DMS 273 treated with DMSO at 0.1 percent for 48 hours (cell line): ENCODE measurements at regions not wholly inside any gene's neighbourhood (a gene's known extent, or its start where the extent isn't known, plus 50 kb on each side); places are given as distances from the start of the nearest gene placed in this dataset.

Experiments
- DNase-seq: peaks from one replicate; lab custom pipeline; 2025; lab: John Stamatoyannopoulos, UW

DNA sequence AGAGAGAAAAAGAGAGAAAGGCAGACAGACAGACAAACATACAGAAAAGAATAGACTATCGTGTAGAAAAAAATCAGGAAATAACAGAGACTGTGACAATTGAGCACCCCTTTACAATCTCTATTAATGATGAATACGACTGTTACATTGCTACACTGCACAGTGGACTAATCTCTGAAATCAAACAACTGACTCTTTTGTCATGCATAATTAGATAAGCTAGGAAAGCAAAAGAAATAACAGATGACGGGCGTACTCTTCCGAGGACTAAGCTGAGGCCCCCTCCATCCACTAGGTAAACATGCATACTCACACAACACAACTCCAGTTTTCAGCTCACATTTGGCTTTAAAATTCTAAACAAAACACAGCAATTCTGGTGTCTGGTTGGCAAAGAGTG is 267.0 kb downstream of the NOL4 start:
- DNase-seq, result no peak

DNA sequence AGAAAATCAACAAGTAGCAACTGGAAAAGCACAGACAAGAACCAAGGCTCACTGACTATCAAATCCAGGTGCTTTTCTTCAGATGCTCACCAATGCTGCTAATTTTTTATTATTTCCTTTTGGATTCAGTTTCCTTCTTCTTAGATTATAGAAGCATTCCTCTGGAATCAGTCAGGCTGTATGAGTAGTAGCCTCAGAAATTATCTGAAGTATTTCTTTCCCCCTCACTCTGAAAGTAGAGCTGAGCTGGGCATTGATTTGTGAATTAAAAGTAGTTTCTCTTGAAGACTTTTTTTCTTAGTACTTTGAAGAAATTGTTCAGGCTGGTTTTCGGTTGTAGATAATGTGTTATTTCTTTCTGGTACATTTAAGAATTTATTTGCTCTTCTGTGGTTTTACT is 273.7 kb downstream of the NOL4 start:
- no peak for DNase-seq

DNA sequence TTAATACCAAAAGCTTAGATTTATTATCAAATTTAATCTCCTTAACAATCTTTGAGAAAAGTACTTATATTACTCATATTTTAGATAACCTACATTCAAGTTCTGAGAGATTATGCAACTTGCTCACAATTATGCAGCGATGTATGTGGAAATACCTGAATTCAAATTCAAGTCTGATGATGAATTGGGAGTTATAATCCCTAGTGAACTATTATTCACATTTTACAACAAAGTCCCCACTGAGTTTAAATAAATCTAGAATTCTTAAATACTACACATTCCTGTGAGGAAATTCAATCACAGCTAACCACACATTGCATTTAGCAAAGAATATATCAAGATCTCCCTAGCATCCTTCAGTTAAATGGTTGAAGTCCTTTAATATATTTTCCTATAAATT is 278.4 kb downstream of the NOL4 start:
- DNase-seq, result no peak

DNA sequence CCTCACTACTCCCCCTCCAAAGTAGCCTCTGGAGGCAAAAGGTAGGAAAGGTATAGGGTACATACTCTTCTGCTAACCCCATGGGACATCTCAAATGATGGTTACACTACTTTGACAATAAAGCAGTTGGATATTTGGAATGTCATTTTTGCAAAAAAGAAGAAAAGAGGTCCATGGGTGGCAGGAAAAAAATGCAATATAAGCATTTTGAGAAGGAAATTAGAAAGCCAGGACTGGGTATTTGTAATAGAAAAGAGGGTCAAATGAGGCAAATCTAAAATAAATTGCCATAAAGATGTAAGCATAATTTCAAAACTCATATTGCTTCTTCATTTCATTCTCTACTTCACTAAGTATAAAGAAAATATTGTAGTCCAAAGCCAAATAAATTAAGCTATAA is 280.2 kb downstream of the NOL4 start:
- no peak for DNase-seq

DNA sequence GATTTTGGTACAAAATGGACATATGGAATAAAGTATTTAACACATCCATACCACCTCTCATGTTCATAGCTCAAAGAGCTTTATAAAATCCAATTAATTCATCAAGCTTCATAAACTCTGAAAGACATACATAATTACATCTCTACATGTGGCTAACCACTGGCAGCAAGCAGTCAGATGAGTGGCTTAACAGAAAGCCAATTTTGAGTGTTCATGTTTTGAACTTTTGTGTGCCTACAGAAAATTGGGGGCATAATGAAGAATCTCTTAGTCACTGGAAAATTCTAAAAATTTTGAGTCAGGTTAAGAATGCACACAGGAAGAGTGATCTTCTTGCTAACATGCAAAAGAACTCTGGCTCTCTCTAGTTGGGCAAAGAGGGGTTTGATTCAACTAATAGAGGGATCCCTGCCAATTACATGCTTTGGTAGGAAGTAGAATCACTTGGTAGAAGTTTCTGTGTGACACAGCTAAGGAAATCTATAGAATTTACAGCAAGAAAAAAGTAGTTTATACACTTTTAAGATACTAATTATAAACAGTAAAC is 287.4 kb downstream of the NOL4 start:
- no peak for DNase-seq

DNA sequence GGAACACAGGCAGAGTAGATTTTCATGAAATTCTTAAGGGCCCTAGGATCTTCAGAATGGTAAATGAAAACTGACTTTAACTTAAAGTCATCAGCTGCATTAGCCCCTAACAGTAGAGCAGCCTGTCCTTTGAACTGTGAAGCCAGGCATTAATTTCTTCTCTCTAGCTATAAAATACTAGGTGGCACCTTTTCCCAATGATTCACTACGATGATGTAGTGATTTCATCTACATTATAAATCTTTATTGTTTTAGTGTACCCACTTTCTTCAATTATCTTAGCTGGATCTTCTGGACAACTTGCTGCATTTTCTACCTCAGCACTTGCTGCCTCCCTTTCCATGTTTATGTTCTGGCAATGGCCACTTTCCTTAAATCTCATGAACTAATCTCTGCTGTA is 290.5 kb downstream of the NOL4 start:
- DNase-seq, result no peak

DNA sequence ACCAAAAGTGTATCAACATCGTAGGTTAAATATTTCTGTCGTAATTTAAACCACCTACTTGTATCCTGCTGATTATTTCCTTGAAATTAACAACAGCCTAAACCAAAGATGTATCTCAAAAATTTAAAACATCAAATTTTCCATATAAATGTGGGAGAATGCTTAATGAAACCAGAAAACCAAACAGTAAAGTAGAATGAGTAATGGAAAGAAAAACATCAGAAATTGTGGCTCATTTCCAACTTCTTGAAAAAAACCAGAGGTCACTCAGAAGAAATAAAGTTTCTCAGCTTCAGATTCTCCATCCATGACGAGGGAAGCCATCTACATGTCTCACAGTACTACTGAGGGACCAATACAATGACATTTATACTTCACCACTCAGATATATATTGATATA is 296.5 kb downstream of the NOL4 start:
- no peak for DNase-seq

DNA sequence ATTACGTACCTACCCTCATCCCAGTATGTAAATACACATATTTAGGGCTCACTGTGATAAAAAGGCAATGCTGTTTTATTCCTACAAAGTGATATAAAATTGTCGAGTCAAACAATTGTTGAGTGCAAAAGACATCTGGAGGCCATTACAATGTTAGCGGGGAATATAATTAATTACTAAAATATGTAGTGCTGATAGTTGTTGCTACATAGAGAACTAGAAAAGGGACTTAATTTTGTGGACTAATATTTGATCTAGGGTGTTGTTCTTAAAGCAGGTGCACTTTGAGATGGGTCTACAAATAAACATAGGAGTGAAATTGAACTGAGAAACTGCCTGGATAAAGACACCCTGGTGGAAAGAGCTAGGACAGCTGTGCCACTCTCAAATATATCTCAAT is 300.1 kb downstream of the NOL4 start:
- DNase-seq, result no peak

DNA sequence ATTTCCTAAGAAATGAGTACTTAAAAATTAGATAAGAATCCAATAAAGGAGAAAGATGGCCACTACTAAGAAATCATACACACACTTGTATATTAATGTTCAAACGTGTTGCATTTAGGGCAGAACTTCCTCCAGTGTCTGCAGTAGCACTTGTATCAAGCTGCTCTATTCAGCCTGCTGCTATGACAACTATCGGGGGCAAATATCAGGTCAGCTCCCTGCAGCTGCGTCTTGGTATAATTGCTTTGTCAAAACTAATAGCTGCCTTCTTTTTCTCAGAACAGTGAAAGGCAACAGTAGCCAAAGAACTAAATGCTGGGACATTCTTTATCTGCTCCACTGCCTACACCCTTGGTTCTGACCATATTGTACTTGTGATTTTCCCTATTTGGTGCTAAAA is 300.7 kb downstream of the NOL4 start:
- DNase-seq, result no peak

DNA sequence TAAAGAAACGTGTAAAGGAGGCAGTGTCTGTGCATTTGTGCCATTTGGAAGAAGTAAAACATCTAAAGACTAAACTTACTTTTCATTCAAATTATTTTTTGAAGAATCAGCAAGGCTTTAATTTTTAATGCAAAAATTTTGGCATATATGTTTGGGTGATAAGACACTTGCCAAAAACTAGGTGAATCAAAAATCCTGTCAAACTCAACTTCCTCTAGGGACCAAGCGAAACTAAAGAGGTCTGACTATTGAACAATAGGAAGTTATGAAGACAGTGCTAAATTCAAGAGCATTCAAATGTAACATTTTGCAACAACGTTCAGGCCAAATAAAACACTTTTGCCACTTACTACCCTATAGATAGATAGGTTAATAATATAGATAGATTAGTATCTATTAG is 306.1 kb downstream of the NOL4 start:
- DNase-seq, result no peak

DNA sequence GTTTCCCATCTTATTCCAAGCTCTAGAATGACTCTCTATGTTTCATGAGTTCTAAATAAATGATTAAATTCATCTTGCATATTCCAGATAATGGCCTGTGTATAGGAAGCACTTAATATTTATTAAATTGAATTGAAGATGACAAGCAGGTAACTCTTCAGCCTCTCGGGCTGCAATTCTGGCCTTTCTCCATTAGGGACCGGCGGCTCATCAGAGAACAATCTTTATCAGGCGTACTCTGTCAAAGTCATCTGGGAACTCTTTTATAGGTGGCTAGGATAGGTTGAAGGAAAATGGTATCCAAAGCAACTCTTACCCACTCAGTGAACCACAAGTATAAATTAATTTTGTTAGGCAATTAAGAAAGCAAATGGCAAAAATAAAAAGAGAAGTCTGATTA is 308.5 kb downstream of the NOL4 start:
- no peak for DNase-seq

DNA sequence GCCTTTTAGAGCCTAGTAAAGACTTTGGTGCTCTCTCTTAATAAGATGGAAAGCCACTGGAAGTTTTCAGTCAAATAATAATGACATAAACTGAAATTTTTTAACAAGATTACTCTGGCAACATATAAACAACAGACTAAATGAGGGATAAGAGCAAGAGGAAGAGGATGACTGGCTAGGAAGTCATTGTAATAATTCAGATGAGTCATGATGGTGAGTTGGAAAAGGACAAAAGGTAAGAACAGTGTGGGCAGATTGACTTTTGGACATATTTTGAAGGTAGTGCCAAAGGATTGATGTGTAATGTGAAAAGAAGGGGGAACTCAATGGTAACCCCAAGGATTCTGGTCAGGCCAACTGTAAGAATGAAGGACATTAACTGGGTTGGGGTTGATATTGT is 310.3 kb downstream of the NOL4 start:
- no peak for DNase-seq

DNA sequence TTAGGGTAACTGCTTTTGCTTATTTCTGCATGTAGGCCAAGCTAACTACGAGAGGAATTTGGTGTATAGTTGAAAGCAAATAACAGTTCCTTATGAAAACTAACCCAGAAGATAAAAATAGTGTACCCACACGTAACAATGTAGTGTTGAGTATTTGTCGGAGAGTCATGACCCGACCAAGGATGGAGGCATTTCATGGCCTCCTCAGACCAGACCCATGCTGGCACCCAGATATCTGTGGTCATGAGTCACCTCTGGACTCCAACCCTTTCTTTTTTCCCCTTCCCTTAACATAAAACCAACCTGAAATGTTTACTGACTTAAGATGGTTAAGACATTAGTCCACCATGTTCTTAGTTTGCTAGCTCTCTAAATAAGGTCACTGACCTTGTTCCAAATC is 318.7 kb downstream of the NOL4 start:
- no peak for DNase-seq

DNA sequence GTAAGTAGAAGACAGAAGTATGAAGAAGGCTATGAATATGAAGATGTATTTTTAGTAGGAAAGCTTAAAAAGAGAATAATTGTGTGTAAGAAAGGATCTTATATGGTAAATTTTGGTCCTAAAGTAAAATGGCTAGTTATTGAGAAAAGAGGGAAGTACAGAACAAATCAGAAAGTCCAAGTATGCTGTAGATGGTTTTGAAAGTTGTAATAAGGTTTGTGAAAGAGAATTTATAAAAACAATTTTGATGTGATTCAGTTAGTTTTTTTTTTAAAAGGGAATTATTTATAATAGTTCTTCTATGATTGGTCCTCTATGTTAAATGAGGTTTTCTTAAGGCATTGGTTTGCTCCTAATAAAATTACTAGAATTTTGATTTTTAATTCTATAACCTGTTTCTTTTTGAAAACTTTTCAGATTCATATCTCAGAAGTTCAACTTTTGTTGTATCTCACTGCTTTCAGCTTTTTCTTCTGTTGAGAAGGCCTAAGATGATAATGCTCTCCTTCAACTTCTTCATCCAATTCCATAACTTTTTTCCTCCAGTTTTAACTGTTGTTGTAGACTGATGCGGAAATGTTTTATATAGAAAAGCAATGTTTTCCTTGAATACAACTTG is 322.7 kb downstream of the NOL4 start:
- no peak for DNase-seq

DNA sequence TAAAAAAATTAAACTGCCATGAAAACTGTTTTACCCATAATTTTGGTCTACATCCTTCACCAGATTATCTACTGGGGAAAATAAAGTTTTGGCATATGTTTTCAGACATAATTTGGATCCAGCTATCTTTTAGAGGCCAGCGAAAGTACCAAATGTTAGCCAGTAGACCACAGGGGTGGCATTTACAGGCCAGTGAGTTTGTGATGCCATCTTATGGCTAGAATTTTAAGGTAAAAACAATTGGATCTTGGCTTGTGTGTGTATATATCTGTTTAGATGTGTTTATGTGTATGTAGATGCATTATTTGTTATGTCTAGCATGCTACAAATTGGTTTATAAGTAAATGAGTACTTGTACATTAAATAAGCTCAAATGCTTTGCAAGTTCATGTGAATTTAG is 322.6 kb downstream of the ASXL3 start:
- no peak for DNase-seq

DNA sequence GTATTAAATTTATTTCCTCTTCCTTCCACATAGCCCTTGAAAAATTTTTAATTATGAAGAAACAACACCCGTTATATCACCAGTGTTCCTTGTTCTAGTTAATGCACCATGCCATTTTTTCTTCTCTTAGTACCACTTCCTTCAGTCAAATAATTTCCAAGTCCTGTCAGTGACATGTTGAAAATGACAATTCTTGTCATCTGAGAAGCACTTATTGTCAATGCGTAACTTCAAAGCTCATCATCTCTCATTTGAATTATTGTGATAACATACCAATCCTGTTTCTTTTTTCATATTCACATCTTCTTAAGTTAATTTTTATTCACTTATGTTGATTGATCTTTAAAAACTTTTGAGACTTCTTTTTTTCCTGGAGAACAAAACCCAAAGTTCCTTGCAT is 320.4 kb downstream of the ASXL3 start:
- no peak for DNase-seq

DNA sequence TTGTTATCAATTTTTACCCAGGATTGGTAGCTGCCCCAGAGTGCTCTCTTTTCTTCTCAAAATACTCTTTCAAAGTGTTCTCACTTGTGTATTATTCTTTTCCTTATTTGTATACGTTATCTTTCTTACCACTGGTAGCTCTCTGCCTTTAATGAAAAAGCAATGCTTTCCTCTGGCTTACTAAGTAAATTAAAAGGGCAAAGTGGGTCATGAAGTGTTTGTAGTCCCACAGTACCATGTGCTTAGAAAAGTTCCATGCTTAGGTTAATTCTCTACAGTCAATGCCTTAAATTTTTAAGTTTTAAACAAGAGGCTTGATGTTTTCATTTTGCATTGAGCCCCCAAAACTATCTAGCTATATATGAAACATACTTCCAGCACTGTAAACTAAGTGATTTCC is 300.2 kb downstream of the ASXL3 start:
- DNase-seq, result no peak

DNA sequence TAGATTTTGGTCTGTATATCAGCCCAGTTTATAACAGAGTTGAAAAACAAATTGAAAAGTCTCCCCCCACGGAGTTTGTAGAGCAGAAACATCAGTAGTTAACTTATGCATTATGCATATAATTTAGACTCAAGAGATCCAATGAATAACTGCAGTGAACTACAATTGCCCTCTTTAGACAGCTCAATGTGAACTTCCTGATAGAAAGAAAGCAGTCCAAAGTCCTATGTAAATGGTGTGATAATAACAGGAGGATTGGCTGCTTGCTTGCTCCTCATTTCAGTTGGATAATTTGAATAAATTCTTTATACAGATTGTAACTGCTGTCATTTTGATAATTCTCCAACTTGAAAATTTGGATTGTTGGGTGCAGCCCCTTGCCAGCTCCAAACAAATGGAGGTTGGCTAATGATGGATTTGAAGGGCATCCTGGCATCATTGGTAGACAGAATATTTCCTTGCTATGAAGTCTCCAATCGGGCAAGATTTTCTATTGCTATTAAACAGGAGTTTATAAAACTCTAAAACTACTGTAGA is 297.1 kb downstream of the ASXL3 start:
- no peak for DNase-seq

DNA sequence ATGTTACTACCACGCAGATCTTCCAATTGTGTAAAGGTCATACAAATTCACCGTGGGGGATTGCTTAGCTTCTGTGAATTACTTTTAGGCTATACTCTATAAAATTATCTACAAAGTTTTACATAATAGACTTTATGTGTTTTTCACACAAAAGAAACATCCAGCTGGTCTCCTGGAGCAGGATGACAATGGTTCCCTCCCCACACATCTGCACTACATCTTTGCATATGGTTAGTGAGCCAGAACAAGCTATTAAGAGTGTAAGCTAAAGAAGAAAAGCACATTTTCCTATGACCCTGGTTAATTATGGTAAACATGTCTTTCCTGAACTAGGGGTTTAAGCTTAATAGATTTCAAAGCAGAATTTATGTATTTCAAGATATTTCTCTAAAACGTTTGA is 295.1 kb downstream of the ASXL3 start:
- no peak for DNase-seq

DNA sequence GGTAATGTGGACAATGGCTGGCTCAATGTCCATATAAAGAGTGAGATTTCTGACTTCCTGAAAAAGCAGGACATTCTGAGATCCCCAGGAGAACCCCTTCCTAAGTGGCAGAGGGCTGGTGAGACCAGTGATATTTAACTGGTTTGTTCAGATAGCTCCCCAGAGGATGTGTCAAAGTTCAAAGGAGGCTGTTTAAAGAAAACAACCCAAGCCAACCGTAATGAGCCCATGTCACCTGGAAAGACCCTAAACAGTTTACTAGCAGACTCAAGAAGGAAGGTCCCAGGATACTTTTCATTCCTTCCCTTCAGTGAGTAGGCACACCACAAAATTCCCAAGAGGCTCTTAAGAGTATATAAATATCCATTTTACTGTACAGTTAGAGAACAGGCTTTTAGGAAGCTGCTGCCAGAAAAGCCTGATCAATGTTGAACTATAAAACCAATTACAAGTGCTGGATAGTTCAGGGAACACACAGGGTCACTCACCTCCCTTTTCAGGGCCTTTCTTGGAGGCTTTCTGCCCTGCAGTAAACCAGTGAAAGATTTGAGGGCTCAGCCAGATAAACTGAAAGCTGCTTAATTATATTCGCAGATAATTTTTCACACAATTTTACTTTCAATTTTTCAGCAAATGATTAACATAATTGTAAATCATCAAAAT is 293.5 kb downstream of the ASXL3 start:
- no peak for DNase-seq

DNA sequence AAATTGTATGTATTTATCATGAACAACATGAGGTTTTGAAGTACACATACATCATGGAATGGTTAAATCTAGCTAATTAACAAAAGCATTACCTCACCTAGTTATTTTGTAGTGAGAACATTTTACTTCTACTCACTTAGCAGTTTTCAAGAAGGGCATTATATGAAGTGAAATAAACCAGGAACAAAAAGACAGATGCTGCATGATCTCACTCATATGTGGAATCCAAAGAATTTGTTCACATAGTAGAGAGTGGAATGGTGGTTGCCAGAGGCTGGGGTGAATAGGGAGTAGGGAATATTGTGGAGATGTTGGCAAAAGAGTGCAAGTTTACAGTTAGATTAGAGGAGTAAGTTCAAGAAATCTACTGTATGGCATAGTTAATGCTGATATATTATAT is 292.0 kb downstream of the ASXL3 start:
- no peak for DNase-seq

DNA sequence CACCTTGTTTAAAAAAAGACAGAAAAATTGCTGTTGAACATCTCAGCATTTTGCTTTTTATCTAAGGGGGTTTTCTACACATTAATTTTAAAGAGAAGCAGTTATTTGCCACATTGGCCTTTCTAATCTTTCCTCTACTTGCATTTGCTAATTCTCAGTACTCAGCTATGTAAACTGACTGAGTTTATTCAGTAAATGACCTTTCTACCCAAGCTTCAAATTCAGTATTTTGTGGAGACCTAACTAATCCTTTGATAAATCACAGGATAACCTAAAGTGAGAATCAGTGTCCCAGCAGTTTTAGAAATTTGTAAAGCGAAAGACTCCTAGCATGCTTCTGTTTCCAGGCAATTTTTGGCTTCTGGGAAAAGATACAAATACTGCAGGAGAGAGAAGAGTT is 288.4 kb downstream of the ASXL3 start:
- DNase-seq, result no peak

DNA sequence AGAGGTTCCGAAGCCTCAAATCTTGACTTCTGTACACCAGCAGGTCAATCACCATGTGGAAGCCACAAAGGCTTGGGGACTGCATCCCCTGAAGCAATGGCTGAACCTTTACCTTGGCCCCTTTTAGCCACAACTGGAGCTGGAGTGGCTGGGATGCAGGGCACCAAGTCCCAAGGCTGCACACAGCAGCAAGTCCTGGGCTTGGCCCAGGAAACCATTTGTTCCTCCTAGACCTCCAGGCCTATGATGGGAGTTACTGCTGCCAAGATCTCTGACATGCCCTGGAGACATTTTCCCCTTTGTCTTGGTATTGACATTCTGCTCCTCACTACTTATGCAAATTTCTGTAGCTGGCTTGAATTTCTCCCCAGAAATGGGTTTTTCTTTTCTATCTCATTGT is 285.9 kb downstream of the ASXL3 start:
- DNase-seq, result no peak

DNA sequence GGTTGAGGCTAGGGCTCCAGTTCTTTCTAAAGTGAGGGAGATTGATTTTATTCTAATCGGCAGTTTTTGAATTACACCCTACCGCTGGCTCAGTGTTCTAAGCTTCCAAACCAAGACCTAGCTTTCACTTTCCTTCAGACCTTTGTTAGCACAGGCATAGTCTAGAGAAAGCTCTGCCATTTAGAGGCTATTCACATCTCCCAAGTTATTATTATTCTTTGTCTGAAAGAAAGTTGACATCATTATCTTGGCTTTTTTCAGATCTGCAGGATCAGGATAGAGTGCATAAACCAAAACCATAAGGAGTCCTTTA is 276.8 kb downstream of the ASXL3 start:
- no peak for DNase-seq
